WTC11 (cell line): ENCODE measurements at regions not wholly inside any gene's neighbourhood (a gene's known extent, or its start where the extent isn't known, plus 50 kb on each side); places are given as distances from the start of the nearest gene placed in this dataset.

Source experiments
- CTCF ChIP-seq: fragments of 200-600 bp; IDR thresholded peaks from 2 replicates; pipeline ENCODE4 v1.8.0; 2022; ENCODE audit warnings: antibody characterized with exemption
- IRF2 ChIP-seq: sonication (generic); formaldehyde crosslinking; IDR thresholded peaks from 2 replicates; pipeline ENCODE4 v1.8.0; 2022; ENCODE audit warnings: low read depth, missing genetic modification reagents, borderline replicate concordance
- NR2C2 ChIP-seq: sonication (generic); formaldehyde crosslinking; IDR thresholded peaks from 2 replicates; pipeline ENCODE4 v1.8.0; 2022; ENCODE audit warnings: mild to moderate bottlenecking, missing genetic modification reagents
- OVOL2 ChIP-seq: fragments of 250-450 bp; sonication (Bioruptor Pico); IDR thresholded peaks from 2 replicates; pipeline ENCODE4 v1.9.0; 2021; ENCODE audit warnings: mild to moderate bottlenecking, borderline replicate concordance
- SMAD4 ChIP-seq: sonication (generic); formaldehyde crosslinking; IDR thresholded peaks from 2 replicates; pipeline ENCODE4 v1.8.0; 2022; ENCODE audit warnings: mild to moderate bottlenecking, missing genetic modification reagents
- TF ChIP-seq, protein P1 (sequence below): sonication (generic); formaldehyde crosslinking; IDR thresholded peaks from 2 replicates; pipeline ENCODE4 v1.8.1; 2023; ENCODE audit warnings: mild to moderate bottlenecking, missing genetic modification reagents, moderate library complexity
- TF ChIP-seq, protein P2 (sequence below): sonication (generic); formaldehyde crosslinking; IDR thresholded peaks from 2 replicates; pipeline ENCODE4 v1.8.1; 2022; ENCODE audit warnings: low read depth, mild to moderate bottlenecking, moderate library complexity, missing genetic modification reagents, borderline replicate concordance

- no peak for TF ChIP-seq CTCF
- TF ChIP-seq, protein P1, sequence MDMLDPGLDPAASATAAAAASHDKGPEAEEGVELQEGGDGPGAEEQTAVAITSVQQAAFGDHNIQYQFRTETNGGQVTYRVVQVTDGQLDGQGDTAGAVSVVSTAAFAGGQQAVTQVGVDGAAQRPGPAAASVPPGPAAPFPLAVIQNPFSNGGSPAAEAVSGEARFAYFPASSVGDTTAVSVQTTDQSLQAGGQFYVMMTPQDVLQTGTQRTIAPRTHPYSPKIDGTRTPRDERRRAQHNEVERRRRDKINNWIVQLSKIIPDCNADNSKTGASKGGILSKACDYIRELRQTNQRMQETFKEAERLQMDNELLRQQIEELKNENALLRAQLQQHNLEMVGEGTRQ: no peak
- TF ChIP-seq, protein P2, sequence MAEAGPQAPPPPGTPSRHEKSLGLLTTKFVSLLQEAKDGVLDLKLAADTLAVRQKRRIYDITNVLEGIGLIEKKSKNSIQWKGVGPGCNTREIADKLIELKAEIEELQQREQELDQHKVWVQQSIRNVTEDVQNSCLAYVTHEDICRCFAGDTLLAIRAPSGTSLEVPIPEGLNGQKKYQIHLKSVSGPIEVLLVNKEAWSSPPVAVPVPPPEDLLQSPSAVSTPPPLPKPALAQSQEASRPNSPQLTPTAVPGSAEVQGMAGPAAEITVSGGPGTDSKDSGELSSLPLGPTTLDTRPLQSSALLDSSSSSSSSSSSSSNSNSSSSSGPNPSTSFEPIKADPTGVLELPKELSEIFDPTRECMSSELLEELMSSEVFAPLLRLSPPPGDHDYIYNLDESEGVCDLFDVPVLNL (CRISPR knock-in tag): no peak
- no peak for TF ChIP-seq IRF2
- no peak for TF ChIP-seq NR2C2 (CRISPR knock-in tag)
- no peak for TF ChIP-seq SMAD4 (CRISPR knock-in tag)
- no peak for TF ChIP-seq OVOL2 (CRISPR knock-in tag)
Measured at GRCh38 chr13:21825801-21826200, 154.9 kb downstream of the FGF9 start.
